IMR-90 (cell line): ENCODE measurements at regions not wholly inside any gene's neighbourhood (a gene's known extent, or its start where the extent isn't known, plus 50 kb on each side); places are given as distances from the start of the nearest gene placed in this dataset.

Source experiments
- ATAC-seq: fragments of 200-7000 bp; cut with Tn5 transposase; 2 replicates; pipeline ENCODE4 v1.9.1; 2020; ENCODE audit warnings: low read depth, mild to moderate bottlenecking, moderate library complexity
- BruUV-seq: library from RNA; stranded (reverse); fragments of 400-500 nt; replicated peaks from 2 replicates; lab custom pipeline; 2021; lab: Mats Ljungman, UMichigan
- CTCF ChIA-PET: fragments of 300-600 bp; formaldehyde crosslinking; extraction: SDS; loops from one replicate; lab custom pipeline; 2021; ENCODE audit warnings: antibody characterized with exemption; lab: Yijun Ruan, JAX
- POLR2A ChIA-PET: fragments of 300-600 bp; sonication (Branson Sonifier 250); formaldehyde crosslinking; loops from one replicate; lab custom pipeline; 2022; ENCODE audit warnings: antibody characterized with exemption; ENCODE audit not compliant: unreplicated experiment; lab: Charles Lee
- DNase-seq: peaks from one replicate; pipeline ENCODE4 v3.0.0; 2013
- H2AFZ ChIP-seq: replicated peaks from 2 replicates; pipeline ENCODE3; 2013; ENCODE audit warnings: low read length, mild to moderate bottlenecking; ENCODE audit not compliant: poor library complexity
- H2AK5ac ChIP-seq: 2 replicates; pipeline ENCODE4 v1.6.1; 2013; ENCODE audit warnings: low read depth, low read length, inconsistent platforms
- H2AK9ac ChIP-seq: replicated peaks from 2 replicates; pipeline ENCODE3; 2013; ENCODE audit warnings: mild to moderate bottlenecking, low read depth, low read length, moderate library complexity; ENCODE audit not compliant: poor library complexity
- H2BK120ac ChIP-seq: 2 replicates; pipeline ENCODE4 v1.6.1; 2013; ENCODE audit warnings: low read depth, low read length, inconsistent platforms
- H2BK15ac ChIP-seq: 3 replicates; pipeline ENCODE4 v1.6.1; 2013; ENCODE audit warnings: low read depth, low read length, inconsistent platforms
- H2BK20ac ChIP-seq: 2 replicates; pipeline ENCODE4 v1.6.1; 2013; ENCODE audit warnings: low read depth, mild to moderate bottlenecking, inconsistent platforms, low read length, moderate library complexity
- H2BK5ac ChIP-seq: 2 replicates; pipeline ENCODE4 v1.6.1; 2013; ENCODE audit warnings: mild to moderate bottlenecking, low read depth, low read length, inconsistent platforms; ENCODE audit not compliant: poor library complexity, severe bottlenecking
- H3K14ac ChIP-seq: replicated peaks from 2 replicates; pipeline ENCODE4 v1.6.1; 2013; ENCODE audit warnings: low read depth, low read length, inconsistent platforms
- H3K18ac ChIP-seq: 2 replicates; pipeline ENCODE4 v1.6.1; 2013; ENCODE audit warnings: low read depth, low read length, control low read depth
- H3K23ac ChIP-seq: 2 replicates; pipeline ENCODE4 v1.6.1; 2013; ENCODE audit warnings: low read depth, low read length, inconsistent platforms
- H3K27ac ChIP-seq: 2 replicates; pipeline ENCODE4 v1.5.1; 2013; ENCODE audit warnings: mild to moderate bottlenecking, control low read depth, low read length; ENCODE audit not compliant: insufficient read depth
- H3K27me3 ChIP-seq: 2 replicates; pipeline ENCODE4 v1.6.1; 2013; ENCODE audit warnings: low read length; ENCODE audit not compliant: control insufficient read depth, insufficient read depth
- H3K36me3 ChIP-seq: 2 replicates; pipeline ENCODE4 v1.6.1; 2013; ENCODE audit warnings: low read length, mixed read lengths; ENCODE audit not compliant: control insufficient read depth, insufficient read depth
- H3K4ac ChIP-seq: 2 replicates; pipeline ENCODE4 v1.6.1; 2013; ENCODE audit warnings: low read depth, low read length, inconsistent platforms
- H3K4me1 ChIP-seq: 2 replicates; pipeline ENCODE4 v1.6.1; 2013; ENCODE audit warnings: low read length, mixed read lengths; ENCODE audit not compliant: control insufficient read depth, insufficient read depth
- H3K4me2 ChIP-seq: 2 replicates; pipeline ENCODE4 v1.6.1; 2013; ENCODE audit warnings: low read depth, mild to moderate bottlenecking, control low read depth, low read length, moderate library complexity
- H3K4me3 ChIP-seq: 2 replicates; pipeline ENCODE4 v1.5.1; 2013; ENCODE audit warnings: low read depth, mild to moderate bottlenecking, control low read depth, low read length, moderate library complexity; ENCODE audit not compliant: insufficient read depth
- H3K56ac ChIP-seq: 2 replicates; pipeline ENCODE4 v1.6.1; 2013; ENCODE audit warnings: low read length, inconsistent platforms; ENCODE audit not compliant: insufficient read depth; ENCODE audit errors: extremely low read depth
- H3K79me1 ChIP-seq, 2 experiments: 2 replicates each; pipeline ENCODE4 v1.6.1; 2013; ENCODE audit warnings: low read length in 2 of 2, inconsistent platforms in 1 of 2, low read depth in 1 of 2
- H3K9ac ChIP-seq: 2 replicates; pipeline ENCODE4 v1.6.1; 2013; ENCODE audit warnings: low read depth, low read length, control low read depth
- H3K9me1 ChIP-seq: 2 replicates; pipeline ENCODE4 v1.6.1; 2013; ENCODE audit warnings: low read length, inconsistent platforms; ENCODE audit not compliant: insufficient read depth
- H3K9me3 ChIP-seq: 2 replicates; pipeline ENCODE4 v1.6.1; 2013; ENCODE audit warnings: low read length; ENCODE audit not compliant: control insufficient read depth, insufficient read depth
- H4K20me1 ChIP-seq: 2 replicates; pipeline ENCODE4 v1.6.1; 2013; ENCODE audit warnings: low read length, inconsistent platforms; ENCODE audit not compliant: insufficient read depth
- H4K5ac ChIP-seq: 2 replicates; pipeline ENCODE4 v1.6.1; 2013; ENCODE audit warnings: mild to moderate bottlenecking, low read depth, low read length, control low read depth
- H4K8ac ChIP-seq, 2 experiments: 2 replicates each; pipeline ENCODE4 v1.6.1; 2013; ENCODE audit warnings: low read depth in 2 of 2, low read length in 2 of 2, control low read depth in 1 of 2, inconsistent platforms in 1 of 2
- H4K91ac ChIP-seq: 2 replicates; pipeline ENCODE4 v1.6.1; 2013; ENCODE audit warnings: low read depth, low read length, inconsistent platforms; ENCODE audit not compliant: insufficient read depth
- CEBPB ChIP-seq: IDR thresholded peaks from 2 replicates; pipeline ENCODE4 v1.6.1; 2012; ENCODE audit warnings: low read depth, low read length, improper control_type of control experiment
- CHD1 ChIP-seq: IDR thresholded peaks from 2 replicates; pipeline ENCODE4 v1.6.1; 2012; ENCODE audit warnings: low read depth, low read length, improper control_type of control experiment
- FOS ChIP-seq: fragments of 150-350 bp; IDR thresholded peaks from 2 replicates; pipeline ENCODE4 v1.6.1; 2016; ENCODE audit warnings: low read depth, low read length
- MAFK ChIP-seq: IDR thresholded peaks from 2 replicates; pipeline ENCODE4 v1.6.1; 2012; ENCODE audit warnings: low read depth, low read length, improper control_type of control experiment
- MAZ ChIP-seq: IDR thresholded peaks from 2 replicates; pipeline ENCODE4 v1.6.1; 2012; ENCODE audit warnings: low read depth, mild to moderate bottlenecking, low read length, improper control_type of control experiment, moderate library complexity, borderline replicate concordance
- NFE2L2 ChIP-seq: fragments of 150-350 bp; IDR thresholded peaks from 2 replicates; pipeline ENCODE4 v1.6.1; 2016; ENCODE audit warnings: low read depth, mild to moderate bottlenecking, low read length
- POLR2A ChIP-seq: IDR thresholded peaks from 2 replicates; pipeline ENCODE4 v1.6.1; 2012; ENCODE audit warnings: mild to moderate bottlenecking, low read depth, low read length
- RCOR1 ChIP-seq: IDR thresholded peaks from 2 replicates; pipeline ENCODE4 v1.6.1; 2012; ENCODE audit warnings: mild to moderate bottlenecking, low read length, improper control_type of control experiment; ENCODE audit not compliant: insufficient replicate concordance
- RFX5 ChIP-seq: IDR thresholded peaks from 2 replicates; pipeline ENCODE4 v1.8.0; 2012; ENCODE audit warnings: low read depth, mild to moderate bottlenecking, low read length, moderate library complexity
- WGBS, 2 experiments: methylation state at CpG; one replicate each; pipeline versions ENCODE4 v1.1.5 to v1.1.7; 2013; ENCODE audit warnings: missing lambda C conversion rate in 2 of 2; ENCODE audit not compliant: insufficient read length in 1 of 2; ENCODE audit errors: extremely low coverage in 2 of 2; 5-methylcytosine and 5-hydroxymethylcytosine counted together
- dilution Hi-C: fragments of 300-500 bp; cut with HindIII; formaldehyde crosslinking; loops from one replicate; pipeline ENCODE4 v1.14.3; 2018; ENCODE audit warnings: low sequenced_read_pairs; ENCODE audit not compliant: unreplicated experiment
- in situ Hi-C: fragments of 300-500 bp; cut with MboI; formaldehyde crosslinking; loops from 3 replicates; pipeline ENCODE4 v1.14.3; 2019; ENCODE audit warnings: low sequenced_read_pairs, inconsistent platforms, mixed read lengths
- intact Hi-C: fragments of 100-400 bp; cut with micrococcal nuclease; formaldehyde crosslinking; loops from 2 replicates; pipeline ENCODE4 v1.10.0; 2022

GRCh38 chr11:92596596-92597317 is 372.1 kb downstream of the FAT3 start:
- Histone ChIP-seq H3K23ac (no peak overlapping the region), H3K27me3 (no peaks in the 10 kb centered on the region), H4K5ac (no peak overlapping the region), H2AK9ac (no peak overlapping the region), H4K91ac (no peak overlapping the region), H3K14ac (no peak overlapping the region), H2BK20ac (no peak overlapping the region), H3K9me3 (no peaks in the 10 kb centered on the region), H3K9ac (no peak overlapping the region), H3K27ac (no peak overlapping the region), H3K18ac (no peak overlapping the region), H2BK5ac (no peak overlapping the region), H3K4me1 (no peaks in the 10 kb centered on the region), H4K20me1 (no peaks in the 10 kb centered on the region), H2AK5ac (no peak overlapping the region), H2BK120ac (no peak overlapping the region), H3K4me3 (no peak overlapping the region), H3K56ac (no peak overlapping the region), H3K79me1 (no peaks in the 10 kb centered on the region), H3K4me2 (no peak overlapping the region), H3K4ac (no peak overlapping the region), H4K8ac (no peak overlapping the region), H2AFZ (no peak overlapping the region), H3K9me1 (no peaks in the 10 kb centered on the region), H3K36me3 (no peaks in the 10 kb centered on the region), H2BK15ac (no peak overlapping the region)
- CTCF ChIA-PET = no interaction called here
- POLR2A ChIA-PET = no interaction called here
- ATAC-seq (no peak), DNase-seq (no peak)
- TF ChIP-seq MAFK (no peak), CEBPB (no peak), NFE2L2 (no peak), CHD1 (no peak), FOS (no peak), RFX5 (no peak), POLR2A (no peak), RCOR1 (no peak), MAZ (no peak)
- WGBS, 2 experiments = no CpG with 5 or more reads among the region's 1 CpG
- in situ Hi-C loops (no loop called here), intact Hi-C loops (no loop called here), dilution Hi-C loops (no loop called here)
- no TSS peak for BruUV-seq
